Transverse colon (tissue), 3 donors: ENCODE measurements at regions not wholly inside any gene's neighbourhood (a gene's known extent, or its start where the extent isn't known, plus 50 kb on each side); places are given as distances from the start of the nearest gene placed in this dataset.

Experiments
- POLR2A ChIP-seq: fragments of 450-650 bp; IDR thresholded peaks from one replicate; pipeline ENCODE4 v1.6.1; 2016; ENCODE audit warnings: antibody characterized with exemption, mild to moderate bottlenecking, moderate library complexity
- TF ChIP-seq, protein P1 (sequence below), 5 experiments: fragments of 200-600 bp in 3 of 5; fragments of 450-650 bp in 2 of 5; sonication (generic) in 3 of 5; IDR thresholded peaks; 1 replicate in 2 of 5; 2 replicates in 3 of 5; pipeline ENCODE4 v1.5.1; 2016 to 2017; ENCODE audit warnings: antibody characterized with exemption in 5 of 5, inconsistent platforms in 3 of 5, mild to moderate bottlenecking in 2 of 5, moderate library complexity in 1 of 5

DNA sequence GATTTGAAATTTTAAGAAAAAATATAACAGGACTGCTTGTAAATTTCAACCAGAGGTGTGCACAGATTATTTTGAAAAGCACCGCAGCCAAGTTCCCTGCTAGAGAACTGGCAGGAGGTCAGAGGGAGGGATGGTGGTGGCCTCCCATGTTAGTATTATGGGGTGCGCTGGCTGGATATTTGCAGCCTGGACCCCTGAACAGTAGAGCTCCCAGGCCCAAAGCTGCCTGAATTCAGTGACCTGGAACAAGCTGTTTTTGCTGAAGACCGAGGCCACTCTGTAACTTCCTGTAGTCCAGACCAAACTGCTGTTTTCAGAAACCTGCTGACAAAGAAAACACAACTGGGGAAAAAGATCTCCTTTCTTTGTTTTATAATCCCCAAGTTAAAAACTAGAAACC is 314.3 kb downstream of the TNS1 start:
- TF ChIP-seq, protein P1, sequence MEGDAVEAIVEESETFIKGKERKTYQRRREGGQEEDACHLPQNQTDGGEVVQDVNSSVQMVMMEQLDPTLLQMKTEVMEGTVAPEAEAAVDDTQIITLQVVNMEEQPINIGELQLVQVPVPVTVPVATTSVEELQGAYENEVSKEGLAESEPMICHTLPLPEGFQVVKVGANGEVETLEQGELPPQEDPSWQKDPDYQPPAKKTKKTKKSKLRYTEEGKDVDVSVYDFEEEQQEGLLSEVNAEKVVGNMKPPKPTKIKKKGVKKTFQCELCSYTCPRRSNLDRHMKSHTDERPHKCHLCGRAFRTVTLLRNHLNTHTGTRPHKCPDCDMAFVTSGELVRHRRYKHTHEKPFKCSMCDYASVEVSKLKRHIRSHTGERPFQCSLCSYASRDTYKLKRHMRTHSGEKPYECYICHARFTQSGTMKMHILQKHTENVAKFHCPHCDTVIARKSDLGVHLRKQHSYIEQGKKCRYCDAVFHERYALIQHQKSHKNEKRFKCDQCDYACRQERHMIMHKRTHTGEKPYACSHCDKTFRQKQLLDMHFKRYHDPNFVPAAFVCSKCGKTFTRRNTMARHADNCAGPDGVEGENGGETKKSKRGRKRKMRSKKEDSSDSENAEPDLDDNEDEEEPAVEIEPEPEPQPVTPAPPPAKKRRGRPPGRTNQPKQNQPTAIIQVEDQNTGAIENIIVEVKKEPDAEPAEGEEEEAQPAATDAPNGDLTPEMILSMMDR (IDR thresholded peaks at IDR 0.05), result no peak
- no peak for TF ChIP-seq POLR2A
